ENCODE measurements at regions not wholly inside any gene's neighbourhood (a gene's known extent, or its start where the extent isn't known, plus 50 kb on each side); places are given as distances from the start of the nearest gene placed in this dataset.

GRCh38 chr10:25104441-25104840, 70.4 kb upstream of the GPR158 start:
- CTCF ChIA-PET (ENCODE audit: partially characterized antibody) = interaction anchor here (0.7 to 3.3 kb wide), 2 partner anchors 8 to 717 kb away, joined by 4 to 20 read pairs; no protein-coding TSS in a partner anchor
- H2AFZ ChIP-seq (ENCODE audit: low read length) = no peak overlapping the region
- FAIRE-seq = no peak

More at GRCh38 chr10:25104441-25104840, 70.4 kb upstream of the GPR158 start:
- Histone ChIP-seq H3K23me2 (ENCODE audit: low read depth, low read length) (no peaks in the 10 kb centered on the region), H3K56ac (replicated peaks; ENCODE audit: insufficient read length, low read depth, low read length) (no peak overlapping the region), H4K5ac (ENCODE audit: insufficient read length, low read depth, low read length) (no peak overlapping the region), H3K23ac (ENCODE audit: insufficient read length) (no peak overlapping the region), H3K27ac (ENCODE audit: low read depth, low read length) (no peak overlapping the region), H2BK5ac (ENCODE audit: low read depth, low read length) (no peak overlapping the region), H3K4me2 (ENCODE audit: insufficient read depth in 1 of 2, low read depth in 2 of 2, low read length in 2 of 2) (no peak overlapping the region), H3K79me1 (ENCODE audit: low read depth, low read length) (no peaks in the 10 kb centered on the region), H3K9ac (replicated peaks in 1 of 4; ENCODE audit: extremely low read depth in 1 of 4, low read depth in 3 of 4, low read length in 3 of 4) (no peak overlapping the region), H3K4me1 (replicated peaks in 1 of 4; ENCODE audit: control insufficient read depth in 3 of 4, insufficient read depth in 4 of 4, low read length in 3 of 4) (peaks cover 2 to 16% (median 7%) of the 10 kb centered on the region in 4 experiments; a peak in 4 of 7 replicates), H3K79me2 (ENCODE audit: control insufficient read depth in 1 of 2, insufficient read depth in 2 of 2, low read length in 2 of 2) (no peaks in the 10 kb centered on the region), H3K36me3 (ENCODE audit: control insufficient read depth in 2 of 4, insufficient read depth in 4 of 4, low read length in 3 of 4) (no peaks in the 10 kb centered on the region), H2AK5ac (ENCODE audit: low read depth, low read length) (no peak overlapping the region), H2BK120ac (replicated peaks; ENCODE audit: low read depth, low read length) (no peak overlapping the region), H4K8ac (ENCODE audit: extremely low read depth, insufficient read depth, low read length) (no peak overlapping the region), H3K9me3 (ENCODE audit: insufficient read depth in 2 of 2, low read depth in 1 of 2, low read length in 1 of 2) (no peaks in the 10 kb centered on the region), H3K14ac (ENCODE audit: insufficient read length) (no peak overlapping the region), H2BK15ac (ENCODE audit: low read length) (no peak overlapping the region), H3K18ac (ENCODE audit: extremely low read depth, low read length) (no peak overlapping the region), H3K27me3 (replicated peaks in 1 of 4; ENCODE audit: control insufficient read depth in 3 of 4, extremely low read depth in 1 of 4, insufficient read depth in 3 of 4, low read length in 3 of 4) (peaks cover 0 to 2% (median 0%) of the 10 kb centered on the region in 4 experiments; a peak in 1 of 7 replicates), H2BK20ac (ENCODE audit: low read length) (no peak overlapping the region), H2BK12ac (ENCODE audit: low read depth, low read length) (no peak overlapping the region), H4K20me1 (replicated peaks in 1 of 2; ENCODE audit: control insufficient read depth in 1 of 2, insufficient read depth in 2 of 2, low read length in 2 of 2) (no peaks in the 10 kb centered on the region), H3K4me3 (ENCODE audit: extremely low read depth in 1 of 4, insufficient read depth in 2 of 4, low read depth in 3 of 4, low read length in 4 of 4) (no peak overlapping the region), H4K91ac (replicated peaks; ENCODE audit: insufficient read length, low read length) (no peak overlapping the region), H3K4ac (replicated peaks; ENCODE audit: insufficient read length, low read depth, low read length) (no peak overlapping the region)
- POLR2A ChIA-PET (ENCODE audit: partially characterized antibody) = no interaction called here
- TF ChIP-seq SUZ12 (IDR thresholded peaks at IDR 0.05; ENCODE audit: low read length) = no peak
- TF ChIP-seq E2F6 (IDR thresholded peaks at IDR 0.05) = no peak
- no peak for TF ChIP-seq KDM1A (IDR thresholded peaks at IDR 0.05; ENCODE audit: borderline replicate concordance, low read length)
- TF ChIP-seq ATF2 (IDR thresholded peaks at IDR 0.05; ENCODE audit: low read length) = no peak
- DNase-seq (ENCODE audit: low read depth in 1 of 2, low spot score in 2 of 2) = no peak
- WGBS, 2 experiments (ENCODE audit: extremely low coverage in 1 of 2, insufficient coverage in 1 of 2, insufficient read length in 1 of 2, insufficient replicate concordance in 2 of 2, low coverage in 1 of 2, low lambda C conversion rate in 2 of 2, missing lambda C conversion rate in 1 of 2) = 92% methylated on average over 5 of the region's 5 CpGs; no CpG with 5 or more reads in 1 of the 2 experiments

All from H1 (cell line).